CD14-positive monocyte (primary cell): ENCODE measurements at regions not wholly inside any gene's neighbourhood (a gene's known extent, or its start where the extent isn't known, plus 50 kb on each side); places are given as distances from the start of the nearest gene placed in this dataset.

ENCODE experiments used
- DNase-seq, 3 donors: peaks; one replicate each; pipeline ENCODE4 v3.0.0-alpha.2; 2011 to 2022
- H2AFZ ChIP-seq: 2 replicates; pipeline ENCODE4 v1.6.0; 2012; ENCODE audit warnings: mild to moderate bottlenecking, low read depth, low read length, inconsistent platforms; ENCODE audit not compliant: insufficient read depth, poor library complexity, severe bottlenecking
- H3K27ac ChIP-seq, 2 donors: 1 replicate in 1 of 2; 2 replicates in 1 of 2; pipeline ENCODE4 v1.5.1; 2012 to 2013; ENCODE audit warnings: low read length in 2 of 2, control low read depth in 1 of 2, inconsistent platforms in 1 of 2, low read depth in 1 of 2, mild to moderate bottlenecking in 1 of 2
- H3K27me3 ChIP-seq, 2 donors: one replicate each; pipeline versions ENCODE4 v1.6.0 to v1.6.1; 2011 to 2013; ENCODE audit warnings: low read length in 2 of 2; ENCODE audit not compliant: control insufficient read depth in 2 of 2, insufficient read depth in 2 of 2
- H3K36me3 ChIP-seq, 2 donors: replicated peaks in 1 of 2; 1 replicate in 1 of 2; 2 replicates in 1 of 2; pipeline versions ENCODE4 v1.5.1 to v1.6.1; 2012 to 2013; ENCODE audit warnings: low read length in 2 of 2, control low read depth in 1 of 2, inconsistent platforms in 1 of 2, mild to moderate bottlenecking in 1 of 2; ENCODE audit not compliant: insufficient read depth in 2 of 2, control insufficient read depth in 1 of 2
- H3K4me1 ChIP-seq, 2 donors: 1 replicate in 1 of 2; 2 replicates in 1 of 2; pipeline versions ENCODE4 v1.5.1 to v1.6.1; 2012 to 2013; ENCODE audit warnings: low read length in 2 of 2, control low read depth in 1 of 2, inconsistent platforms in 1 of 2, mild to moderate bottlenecking in 1 of 2, moderate library complexity in 1 of 2; ENCODE audit not compliant: insufficient read depth in 2 of 2, control insufficient read depth in 1 of 2
- H3K4me2 ChIP-seq: replicated peaks from 2 replicates; pipeline ENCODE3; 2012; ENCODE audit warnings: low read length, moderate library complexity, mild to moderate bottlenecking; ENCODE audit not compliant: poor library complexity, severe bottlenecking; ENCODE audit errors: extremely low read depth
- H3K4me3 ChIP-seq, 3 experiments: fragments of 200-600 bp in 1 of 3; sonication (generic) in 1 of 3; replicated peaks in 1 of 3; 1 replicate in 2 of 3; 2 replicates in 1 of 3; pipeline ENCODE4 v1.5.1; 2011 to 2013; ENCODE audit warnings: low read length in 3 of 3, mild to moderate bottlenecking in 3 of 3, control low read depth in 2 of 3, low read depth in 2 of 3, inconsistent platforms in 1 of 3, moderate library complexity in 1 of 3
- H3K79me2 ChIP-seq: 2 replicates; pipeline ENCODE4 v1.6.0; 2012; ENCODE audit warnings: mild to moderate bottlenecking, control low read depth, inconsistent platforms, low read length, moderate library complexity; ENCODE audit not compliant: insufficient read depth
- H3K9ac ChIP-seq: 2 replicates; pipeline ENCODE4 v1.6.0; 2017; ENCODE audit warnings: low read length, mild to moderate bottlenecking; ENCODE audit not compliant: insufficient read depth, poor library complexity, severe bottlenecking
- H3K9me3 ChIP-seq, 2 donors: replicated peaks in 1 of 2; 1 replicate in 1 of 2; 2 replicates in 1 of 2; pipeline versions ENCODE4 v1.5.1 to v1.6.1; 2012 to 2013; ENCODE audit warnings: low read length in 2 of 2, control low read depth in 1 of 2; ENCODE audit not compliant: control insufficient read depth in 1 of 2, insufficient read depth in 1 of 2
- H4K20me1 ChIP-seq: 2 replicates; pipeline ENCODE4 v1.6.0; 2012; ENCODE audit warnings: mild to moderate bottlenecking, low read length, control low read depth, moderate library complexity; ENCODE audit not compliant: insufficient read depth
- H3K27ac Mint-ChIP-seq, 7 donors: one replicate each; pipeline ENCODE4 v1.8.0; 2020; ENCODE audit warnings: mild to moderate bottlenecking in 7 of 7, mixed read lengths in 7 of 7, moderate library complexity in 6 of 7, inconsistent platforms in 2 of 7
- H3K27me3 Mint-ChIP-seq, 3 donors: one replicate each; pipeline ENCODE4 v1.8.0; 2021 to 2022; ENCODE audit warnings: low read depth in 3 of 3, mild to moderate bottlenecking in 3 of 3, mixed read lengths in 3 of 3, moderate library complexity in 3 of 3, inconsistent platforms in 1 of 3
- H3K36me3 Mint-ChIP-seq, 2 donors: one replicate each; pipeline ENCODE4 v1.8.0; 2020; ENCODE audit warnings: mixed read lengths in 2 of 2, inconsistent platforms in 1 of 2, mild to moderate bottlenecking in 1 of 2
- H3K4me1 Mint-ChIP-seq: one replicate; pipeline ENCODE4 v1.8.0; 2020; ENCODE audit warnings: mild to moderate bottlenecking, mixed read lengths
- H3K4me3 Mint-ChIP-seq, 2 donors: one replicate each; pipeline ENCODE4 v1.8.0; 2020; ENCODE audit warnings: mild to moderate bottlenecking in 2 of 2, mixed read lengths in 2 of 2, moderate library complexity in 1 of 2
- H3K9me3 Mint-ChIP-seq, 7 donors: one replicate each; pipeline ENCODE4 v1.8.0; 2020 to 2022; ENCODE audit warnings: mixed read lengths in 7 of 7, mild to moderate bottlenecking in 6 of 7, moderate library complexity in 6 of 7, inconsistent platforms in 2 of 7
- CTCF ChIP-seq: fragments of 200-600 bp; IDR thresholded peaks from one replicate; pipeline ENCODE4 v1.8.0; 2022; ENCODE audit warnings: antibody characterized with exemption, mild to moderate bottlenecking
- WGBS: methylation state at CpG from one replicate; pipeline ENCODE4 v1.1.5; 2013; ENCODE audit warnings: missing lambda C conversion rate; ENCODE audit not compliant: insufficient coverage; 5-methylcytosine and 5-hydroxymethylcytosine counted together
- intact Hi-C, 2 donors: fragments of 100-400 bp; cut with micrococcal nuclease; formaldehyde crosslinking; loops; one replicate each; pipeline versions ENCODE4 v1.15.0 to v1.15.1; 2023

- H2AFZ ChIP-seq, result no peak overlapping the region
- H3K27ac ChIP-seq, result peak overlapping the region in 1 of 2 donors; percentile 73
- no peaks in the 10 kb centered on the region for H3K36me3 Mint-ChIP-seq
- peaks cover 32% of the 10 kb centered on the region for H3K4me1 Mint-ChIP-seq
- no peak overlapping the region for H3K9ac ChIP-seq
- H3K27ac Mint-ChIP-seq, result peak overlapping the region; percentile 43 to 91 (median 86)
- H3K4me1 ChIP-seq, result peaks cover 15 to 23% of the 10 kb centered on the region in 2 donors
- H3K4me2 ChIP-seq, result no peak overlapping the region
- peaks cover 0 to 2% (median 2%) of the 10 kb centered on the region in 3 donors for H3K27me3 Mint-ChIP-seq
- no peaks in the 10 kb centered on the region for H4K20me1 ChIP-seq
- H3K9me3 Mint-ChIP-seq, result peaks cover 0 to 11% (median 2%) of the 10 kb centered on the region in 7 donors
- H3K4me3 Mint-ChIP-seq, result no peak overlapping the region
- H3K4me3 ChIP-seq, result no peak overlapping the region
- DNase-seq, result peak; percentile 77 to 82 (median 82)
- 74% methylated on average over 2 of the region's 6 CpGs for WGBS
- no peak for TF ChIP-seq CTCF
- no peaks in the 10 kb centered on the region for H3K79me2 ChIP-seq
- no peaks in the 10 kb centered on the region for H3K27me3 ChIP-seq
- no peaks in the 10 kb centered on the region for H3K9me3 ChIP-seq
- no peaks in the 10 kb centered on the region for H3K36me3 ChIP-seq
- intact Hi-C loops, result loop anchor here in 1 of 2 donors (5.0 to 10.0 kb wide), 4 partner anchors 72 to 1003 kb away; partner anchors contain the start of genes CENPL and DARS2
Observed at GRCh38 chr1:172818841-172819527, 160.1 kb downstream of the FASLG start.

GRCh38 chr1:172820475-172821158 lies 161.7 kb downstream of the FASLG start:
- no peaks in the 10 kb centered on the region for H4K20me1 ChIP-seq
- Mint-ChIP-seq H3K27ac (peak overlapping the region in 1 of 7 donors; percentile 52), H3K36me3 (no peaks in the 10 kb centered on the region), H3K27me3 (peaks cover 0 to 2% (median 2%) of the 10 kb centered on the region in 3 donors), H3K9me3 (peaks cover 0 to 2% (median 0%) of the 10 kb centered on the region in 7 donors), H3K4me3 (no peak overlapping the region), H3K4me1 (peaks cover 34% of the 10 kb centered on the region)
- no peak for TF ChIP-seq CTCF
- no peak overlapping the region for H3K9ac ChIP-seq
- peaks cover 15 to 23% of the 10 kb centered on the region in 2 donors for H3K4me1 ChIP-seq
- H3K4me2 ChIP-seq, result no peak overlapping the region
- no peak overlapping the region for H3K4me3 ChIP-seq
- no peak overlapping the region for H3K27ac ChIP-seq
- no peaks in the 10 kb centered on the region for H3K79me2 ChIP-seq
- intact Hi-C loops, result loop anchor here (10.0 kb wide), 4 partner anchors 66 to 594 kb away; no protein-coding TSS in a partner anchor
- H2AFZ ChIP-seq, result no peak overlapping the region
- H3K36me3 ChIP-seq, result no peaks in the 10 kb centered on the region
- H3K27me3 ChIP-seq, result no peaks in the 10 kb centered on the region
- no peak for DNase-seq
- no CpG with 5 or more reads among the region's 4 CpGs for whole genome bisulfite sequencing
- no peaks in the 10 kb centered on the region for H3K9me3 ChIP-seq
